ENCODE measurements at regions not wholly inside any gene's neighbourhood (a gene's known extent, or its start where the extent isn't known, plus 50 kb on each side); places are given as distances from the start of the nearest gene placed in this dataset.

GRCh38 chr6:137784583-137784982, 82.5 kb upstream of the TNFAIP3 start:
- ATAC-seq (replicated peaks in 1 of 2), result no peak

DNA sequence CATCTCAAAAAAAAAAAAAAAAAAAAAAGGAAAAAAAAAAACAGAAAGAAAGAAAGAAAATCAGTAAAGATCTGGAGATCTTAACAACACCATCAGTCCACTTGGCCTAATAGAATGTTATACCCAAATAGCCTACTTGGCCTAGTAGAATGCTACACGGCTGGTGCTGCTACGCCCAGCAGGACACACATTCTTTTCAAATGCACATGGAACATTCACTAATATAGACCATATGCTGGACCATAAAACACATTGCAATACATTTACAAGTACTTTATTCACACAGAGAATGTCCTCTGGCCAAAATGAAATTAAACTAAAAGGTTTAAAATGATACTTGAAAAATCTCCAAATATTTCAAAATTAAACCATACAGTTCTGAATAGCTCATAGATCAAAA, 80.0 kb upstream of the TNFAIP3 start:
- Mint-ChIP-seq H3K36me3 (ENCODE audit: insufficient read depth in 2 of 2) (peaks cover 0 to 2% of the 10 kb centered on the region in 2 donors), H3K27me3 (ENCODE audit: low read depth) (no peaks in the 10 kb centered on the region), H3K9me3 (no peaks in the 10 kb centered on the region), H3K27ac (no peak overlapping the region), H3K4me3 (no peak overlapping the region), H3K4me1 (ENCODE audit: low read depth) (peaks cover 26% of the 10 kb centered on the region)
- no peak for ATAC-seq (replicated peaks in 1 of 2)
- no peak for DNase-seq

More at GRCh38 chr6:137784583-137784982, 82.5 kb upstream of the TNFAIP3 start:
- Mint-ChIP-seq H3K27ac (no peak overlapping the region), H3K4me1 (ENCODE audit: low read depth) (peaks cover 1% of the 10 kb centered on the region), H3K36me3 (ENCODE audit: insufficient read depth in 2 of 2) (peaks cover 0 to 2% of the 10 kb centered on the region in 2 donors), H3K4me3 (no peak overlapping the region), H3K9me3 (no peaks in the 10 kb centered on the region), H3K27me3 (ENCODE audit: low read depth) (no peaks in the 10 kb centered on the region)
- no peak for DNase-seq

- Mint-ChIP-seq H3K27me3 (ENCODE audit: low read depth) (no peaks in the 10 kb centered on the region), H3K9me3 (no peaks in the 10 kb centered on the region)
Measured at GRCh38 chr6:137788248-137788647, 78.8 kb upstream of the TNFAIP3 start.

DNA sequence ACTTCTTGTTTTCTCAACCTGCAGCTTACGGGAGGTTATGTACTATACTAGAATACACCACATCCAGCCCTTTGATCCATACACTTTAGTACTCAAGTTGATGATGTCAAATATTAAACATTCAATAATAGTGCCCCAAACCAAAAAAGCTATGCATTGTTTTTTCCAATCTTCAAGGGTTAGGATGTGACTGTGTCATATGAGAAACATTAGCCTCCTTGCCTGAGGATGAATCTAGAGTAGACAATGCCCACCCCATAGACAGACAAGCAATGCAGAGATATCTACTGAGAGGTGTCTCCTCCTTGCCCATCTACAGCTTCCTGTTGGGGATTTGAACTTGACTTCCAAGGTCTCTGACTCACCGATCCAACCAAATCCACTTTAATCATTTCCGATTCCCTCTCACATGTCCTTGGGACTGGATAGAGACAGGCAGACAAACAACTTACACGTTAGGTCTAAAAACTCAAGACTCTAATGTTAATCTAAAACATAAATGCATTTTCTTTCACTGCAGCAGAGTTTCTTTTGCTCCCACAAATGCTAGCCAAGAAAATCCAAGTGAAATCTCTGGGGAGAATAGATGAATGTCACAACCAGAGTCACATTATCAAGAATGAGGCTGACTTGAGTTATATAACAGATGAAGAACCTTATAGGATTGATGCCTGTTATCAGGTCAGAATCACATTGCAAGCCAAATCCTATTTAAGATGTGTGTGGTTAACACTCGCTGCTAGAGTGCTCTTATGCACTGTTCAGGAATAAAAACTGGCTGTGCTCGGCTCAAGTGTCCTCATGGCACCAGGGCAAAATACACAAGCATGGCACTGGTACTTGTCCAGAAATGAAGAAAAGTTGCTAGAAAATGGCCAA, 75.5 kb upstream of the TNFAIP3 start:
- Mint-ChIP-seq H3K36me3 (ENCODE audit: insufficient read depth in 2 of 2) (peaks cover 0 to 2% of the 10 kb centered on the region in 2 donors), H3K9me3 (peaks cover 2 to 3% of the 10 kb centered on the region in 2 donors), H3K27ac (peak overlapping the region; percentile 54), H3K27me3 (ENCODE audit: low read depth) (no peaks in the 10 kb centered on the region), H3K4me3 (peak overlapping the region; percentile 66 to 70), H3K4me1 (ENCODE audit: low read depth) (peaks cover 71% of the 10 kb centered on the region)
- DNase-seq (no peak), ATAC-seq (replicated peaks in 1 of 2) (peak; percentile 35 to 41)

More at GRCh38 chr6:137788248-137788647, 78.8 kb upstream of the TNFAIP3 start:
- H3K4me1 Mint-ChIP-seq (ENCODE audit: low read depth), result peaks cover 38% of the 10 kb centered on the region
- ATAC-seq (replicated peaks in 1 of 2) (no peak), DNase-seq (no peak)
- H3K27ac Mint-ChIP-seq, result no peak overlapping the region
- no peak overlapping the region for H3K4me3 Mint-ChIP-seq
- peaks cover 0 to 2% of the 10 kb centered on the region in 2 donors for H3K36me3 Mint-ChIP-seq (ENCODE audit: insufficient read depth in 2 of 2)

GRCh38 chr6:137792160-137793033, 74.7 kb upstream of the TNFAIP3 start:
- H3K4me1 Mint-ChIP-seq (ENCODE audit: low read depth), result peaks cover 80% of the 10 kb centered on the region
- peak overlapping the region; percentile 66 to 70 for H3K4me3 Mint-ChIP-seq
- peak overlapping the region; percentile 54 for H3K27ac Mint-ChIP-seq
- peak in 1 of 2 donors; percentile 35 for DNase-seq
- ATAC-seq (replicated peaks in 1 of 2), result peak; percentile 64 to 74
- peaks cover 2 to 3% of the 10 kb centered on the region in 2 donors for H3K9me3 Mint-ChIP-seq
- H3K36me3 Mint-ChIP-seq (ENCODE audit: insufficient read depth in 2 of 2), result peaks cover 0 to 2% of the 10 kb centered on the region in 2 donors
- no peaks in the 10 kb centered on the region for H3K27me3 Mint-ChIP-seq (ENCODE audit: low read depth)

DNA sequence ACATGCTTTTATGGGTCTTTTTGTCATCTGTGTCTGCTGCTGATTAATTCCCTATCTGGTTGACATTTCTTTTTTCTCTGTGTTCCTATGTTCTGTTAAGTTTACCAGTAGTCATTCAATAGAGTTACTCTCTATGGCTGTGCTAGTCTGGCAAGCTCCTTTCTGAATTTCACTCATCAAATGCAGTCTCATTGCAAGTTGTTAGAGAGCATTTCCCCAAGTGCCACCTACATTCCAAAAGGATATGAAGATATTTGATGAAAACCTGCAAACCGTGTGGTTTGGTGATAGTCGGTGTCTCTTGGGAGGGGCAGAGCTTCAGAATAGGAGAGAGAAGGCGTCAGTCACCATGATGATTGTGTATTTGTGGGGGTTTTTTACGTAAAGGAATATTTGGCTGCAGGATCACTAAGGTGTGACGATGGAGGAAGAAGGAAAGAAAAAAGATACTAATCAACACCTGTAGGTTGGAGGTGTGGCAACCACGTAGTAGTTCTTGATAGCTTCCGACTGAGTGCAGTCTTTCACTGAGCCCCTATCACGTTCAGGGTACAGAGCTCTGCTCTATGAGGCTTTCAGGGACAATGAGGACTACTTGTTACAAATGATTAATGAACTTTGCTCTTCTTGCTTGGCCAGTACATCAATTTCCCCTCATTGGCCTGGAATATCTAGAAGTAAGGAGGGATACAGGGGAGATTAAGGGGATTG, 73.1 kb upstream of the TNFAIP3 start:
- Mint-ChIP-seq H3K4me3 (peak overlapping the region; percentile 6 to 43), H3K9me3 (peaks cover 2 to 3% of the 10 kb centered on the region in 2 donors), H3K4me1 (ENCODE audit: low read depth) (peaks cover 95% of the 10 kb centered on the region), H3K36me3 (ENCODE audit: insufficient read depth in 2 of 2) (peaks cover 0 to 1% of the 10 kb centered on the region in 2 donors), H3K27ac (peak overlapping the region; percentile 80), H3K27me3 (ENCODE audit: low read depth) (no peaks in the 10 kb centered on the region)
- ATAC-seq (replicated peaks in 1 of 2) (no peak), DNase-seq (no peak)

DNA sequence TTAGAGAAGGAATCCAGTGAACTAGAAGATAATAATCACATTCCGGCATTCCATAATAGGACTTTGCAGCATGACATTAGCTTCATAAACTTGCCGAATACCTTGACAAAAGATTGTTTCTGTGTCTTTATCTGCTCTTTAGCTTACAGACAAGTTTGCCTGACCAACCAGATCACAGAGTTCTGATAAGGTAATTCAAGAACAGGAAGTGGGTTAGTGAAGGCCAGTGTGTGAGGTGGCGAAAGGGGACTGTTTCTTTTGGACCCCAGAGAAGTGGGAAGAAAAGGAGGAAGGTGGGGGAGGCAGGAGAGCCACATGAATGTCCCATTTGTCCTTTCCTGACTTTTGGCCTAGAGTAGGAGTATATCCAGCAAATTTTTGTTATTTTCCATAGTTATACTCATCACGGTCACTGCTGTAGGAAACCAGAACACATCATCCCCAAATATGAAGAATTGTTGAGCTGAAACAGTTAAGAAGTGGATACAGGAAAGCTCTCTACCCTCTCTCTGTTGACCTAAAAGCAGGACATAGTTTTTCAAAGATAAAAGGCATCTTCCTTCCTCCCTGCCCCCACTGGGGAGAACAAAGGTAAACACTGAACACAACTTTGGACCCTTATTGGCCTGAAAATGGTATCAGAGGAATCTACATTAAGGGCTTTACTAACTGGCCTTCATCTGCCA, 72.4 kb upstream of the TNFAIP3 start:
- no peaks in the 10 kb centered on the region for H3K36me3 Mint-ChIP-seq (ENCODE audit: insufficient read depth in 2 of 2)
- H3K27ac Mint-ChIP-seq, result peak overlapping the region; percentile 80
- peaks cover 2 to 3% of the 10 kb centered on the region in 2 donors for H3K9me3 Mint-ChIP-seq
- ATAC-seq (replicated peaks in 1 of 2) (no peak), DNase-seq (no peak)
- no peaks in the 10 kb centered on the region for H3K27me3 Mint-ChIP-seq (ENCODE audit: low read depth)
- H3K4me3 Mint-ChIP-seq, result peak overlapping the region; percentile 4 to 40
- H3K4me1 Mint-ChIP-seq (ENCODE audit: low read depth), result peaks cover 100% of the 10 kb centered on the region

- peaks cover 100% of the 10 kb centered on the region for H3K4me1 Mint-ChIP-seq (ENCODE audit: low read depth)
- H3K36me3 Mint-ChIP-seq (ENCODE audit: insufficient read depth in 2 of 2), result no peaks in the 10 kb centered on the region
- H3K9me3 Mint-ChIP-seq, result peaks cover 2 to 3% of the 10 kb centered on the region in 2 donors
- H3K27ac Mint-ChIP-seq, result no peak overlapping the region
- no peak for ATAC-seq (replicated peaks in 1 of 2)
- DNase-seq, result no peak
- no peaks in the 10 kb centered on the region for H3K27me3 Mint-ChIP-seq (ENCODE audit: low read depth)
- H3K4me3 Mint-ChIP-seq, result no peak overlapping the region
Measured at GRCh38 chr6:137795501-137795900, 71.6 kb upstream of the TNFAIP3 start.

- DNase-seq (no peak), ATAC-seq (replicated peaks in 1 of 2) (no peak)
- Mint-ChIP-seq H3K4me3 (no peak overlapping the region), H3K36me3 (ENCODE audit: insufficient read depth in 2 of 2) (peaks cover under 1% of the 10 kb centered on the region in 2 donors), H3K27me3 (ENCODE audit: low read depth) (no peaks in the 10 kb centered on the region), H3K4me1 (ENCODE audit: low read depth) (peaks cover 90% of the 10 kb centered on the region), H3K27ac (no peak overlapping the region), H3K9me3 (peaks cover 2 to 4% of the 10 kb centered on the region in 2 donors)
Measured at GRCh38 chr6:137798261-137798660, 68.8 kb upstream of the TNFAIP3 start.

DNA sequence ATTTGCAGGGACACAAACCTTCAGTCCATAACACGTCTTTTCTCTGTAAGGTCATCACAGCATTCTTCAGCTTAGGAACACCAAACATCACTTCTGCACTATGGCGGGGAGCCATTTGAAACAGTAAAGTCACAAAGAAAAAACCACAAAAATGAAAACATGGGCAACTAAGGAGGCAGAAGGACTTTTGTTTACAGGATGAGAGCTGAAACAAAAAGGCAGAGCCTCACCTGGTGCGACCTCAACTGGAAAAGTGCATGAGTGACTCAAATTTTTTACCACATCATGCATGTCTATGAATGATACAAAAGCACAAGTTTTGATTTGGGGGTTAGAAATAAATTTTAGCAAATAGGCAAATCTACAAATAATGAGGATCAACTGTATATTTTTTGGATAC, 68.2 kb upstream of the TNFAIP3 start:
- Mint-ChIP-seq H3K36me3 (ENCODE audit: insufficient read depth in 2 of 2) (peaks cover 3 to 4% of the 10 kb centered on the region in 2 donors), H3K9me3 (peaks cover 3 to 5% of the 10 kb centered on the region in 2 donors), H3K27ac (peak overlapping the region; percentile 82), H3K4me3 (peak overlapping the region; percentile 32 to 81), H3K4me1 (ENCODE audit: low read depth) (peaks cover 90% of the 10 kb centered on the region), H3K27me3 (ENCODE audit: low read depth) (no peaks in the 10 kb centered on the region)
- DNase-seq (peak; percentile 21 to 26), ATAC-seq (replicated peaks in 1 of 2) (peak; percentile 48 to 64)

- H3K27me3 Mint-ChIP-seq (ENCODE audit: low read depth), result no peaks in the 10 kb centered on the region
Measured at GRCh38 chr6:137799950-137800568, 67.0 kb upstream of the TNFAIP3 start.

More at GRCh38 chr6:137799950-137800568, 67.0 kb upstream of the TNFAIP3 start:
- DNase-seq (peak; percentile 73 to 79), ATAC-seq (replicated peaks in 1 of 2) (peak; percentile 78 to 84)
- peak overlapping the region; percentile 63 for H3K27ac Mint-ChIP-seq
- peaks cover 1 to 5% of the 10 kb centered on the region in 2 donors for H3K9me3 Mint-ChIP-seq
- H3K36me3 Mint-ChIP-seq (ENCODE audit: insufficient read depth in 2 of 2), result peaks cover 3 to 4% of the 10 kb centered on the region in 2 donors
- H3K4me3 Mint-ChIP-seq, result peak overlapping the region; percentile 69 to 76
- peaks cover 90% of the 10 kb centered on the region for H3K4me1 Mint-ChIP-seq (ENCODE audit: low read depth)
